HG02642 (cell line): ENCODE measurements at regions not wholly inside any gene's neighbourhood (a gene's known extent, or its start where the extent isn't known, plus 50 kb on each side); places are given as distances from the start of the nearest gene placed in this dataset.

ENCODE experiments used
- ATAC-seq: cut with Tn5 transposase; IDR thresholded peaks from one replicate; pipeline ENCODE4 v1.9.1; 2021; ENCODE audit warnings: mild to moderate bottlenecking; ENCODE audit not compliant: unreplicated experiment, poor library complexity

GRCh38 chr16:64579712-64580111 lies 542.2 kb downstream of the CDH11 start:
- ATAC-seq, result no peak

DNA sequence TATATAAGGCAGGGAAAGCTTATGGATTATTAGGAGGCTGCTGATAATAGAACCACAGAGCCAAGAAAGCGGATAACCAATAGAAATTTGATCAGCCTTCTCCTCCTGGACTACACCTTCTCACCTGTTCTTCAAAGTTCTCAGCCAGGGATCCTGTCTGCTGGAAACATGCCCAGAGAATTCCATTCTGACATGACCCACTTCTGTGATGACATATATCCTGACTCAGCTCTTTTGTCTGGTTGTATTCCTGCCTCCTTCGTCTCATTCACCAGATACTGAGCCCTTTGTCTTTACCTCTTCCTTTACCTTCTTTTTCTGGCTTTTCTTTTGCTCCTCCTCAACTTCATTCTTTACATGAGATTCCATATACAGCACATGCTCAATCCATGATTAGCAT lies 576.1 kb downstream of the CDH11 start:
- no peak for ATAC-seq

- no peak for ATAC-seq
Measured at GRCh38 chr16:64544859-64545258, 577.0 kb downstream of the CDH11 start.

GRCh38 chr16:64543441-64543840 lies 578.4 kb downstream of the CDH11 start:
- no peak for ATAC-seq

DNA sequence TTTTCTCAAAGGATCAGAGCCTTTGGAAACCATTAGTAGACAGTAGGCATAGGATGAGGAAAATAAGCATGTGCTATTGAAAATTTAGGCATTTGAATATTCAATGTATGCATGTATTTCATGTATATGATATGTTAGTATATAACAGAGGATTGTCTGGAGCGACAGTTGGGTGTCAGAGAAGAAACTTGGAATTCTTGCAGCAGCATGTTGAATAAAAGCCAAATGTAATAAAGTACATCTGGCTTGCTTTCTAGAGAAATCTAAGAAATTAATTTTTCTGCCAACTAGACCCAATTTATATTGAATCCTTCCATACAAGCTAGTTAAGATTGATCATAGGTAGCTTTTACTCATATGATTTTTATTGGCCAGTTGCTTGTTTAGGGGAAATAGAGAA lies 578.8 kb downstream of the CDH11 start:
- no peak for ATAC-seq

DNA sequence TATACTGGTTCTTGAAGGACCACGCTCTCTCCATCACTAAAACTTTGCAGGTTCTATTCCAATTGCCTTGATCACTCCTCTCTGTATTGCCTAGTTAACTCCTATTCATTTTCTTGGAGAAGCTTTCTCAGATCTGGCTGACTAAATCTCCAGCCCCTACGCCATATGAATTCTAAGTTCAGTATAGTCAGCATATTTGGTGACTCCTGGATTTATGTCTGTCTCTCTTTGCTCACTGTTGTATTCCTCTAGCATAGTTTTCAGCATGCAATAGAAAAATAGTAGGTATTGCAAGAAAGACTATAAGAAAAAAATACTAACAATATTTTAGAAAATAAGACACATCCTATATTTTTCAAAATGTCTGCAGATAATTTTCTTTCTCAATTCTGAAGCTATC lies 579.7 kb downstream of the CDH11 start:
- no peak for ATAC-seq

DNA sequence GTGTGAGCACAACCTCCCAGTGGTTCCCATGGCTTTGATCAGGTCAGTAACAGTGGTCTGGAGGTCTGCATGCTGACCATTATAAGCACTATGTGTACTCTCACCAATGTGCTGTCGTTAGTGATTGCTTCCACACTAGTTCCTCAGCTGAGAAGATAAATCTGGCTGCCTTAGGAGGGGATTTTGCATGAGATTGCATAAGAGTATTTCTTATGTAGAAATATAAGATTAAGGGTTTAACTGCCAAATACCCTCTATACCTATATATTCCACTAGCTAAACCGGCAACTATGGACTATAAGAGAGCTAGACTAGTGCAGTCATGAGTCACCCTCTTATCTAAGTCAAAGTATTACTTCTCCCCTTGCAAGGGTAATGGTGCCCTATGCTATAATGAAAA lies 580.2 kb downstream of the CDH11 start:
- ATAC-seq, result no peak

DNA sequence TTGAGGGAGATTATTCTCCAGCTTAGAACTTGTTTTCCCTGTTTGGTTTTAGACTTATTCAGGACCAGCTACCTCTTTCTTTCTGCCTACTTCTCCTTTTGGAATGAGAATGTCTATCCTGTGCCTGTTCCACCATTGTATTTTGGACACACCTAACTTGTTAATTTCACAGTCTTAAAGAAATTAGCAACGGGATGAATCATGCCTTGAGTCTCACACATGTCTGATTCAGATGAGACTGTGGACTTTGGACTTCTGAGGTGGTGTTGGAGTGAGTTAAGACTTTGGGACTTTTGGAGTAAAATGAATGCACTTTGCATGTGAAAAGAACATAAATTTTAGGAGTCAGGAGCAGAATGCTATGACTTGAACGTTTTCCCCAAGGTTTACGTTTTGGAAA lies 581.4 kb downstream of the CDH11 start:
- no peak for ATAC-seq

- no peak for ATAC-seq
Measured at GRCh38 chr16:64539811-64540371, 582.0 kb downstream of the CDH11 start.

GRCh38 chr16:64534180-64534780 lies 587.6 kb downstream of the CDH11 start:
- ATAC-seq, result no peak

DNA sequence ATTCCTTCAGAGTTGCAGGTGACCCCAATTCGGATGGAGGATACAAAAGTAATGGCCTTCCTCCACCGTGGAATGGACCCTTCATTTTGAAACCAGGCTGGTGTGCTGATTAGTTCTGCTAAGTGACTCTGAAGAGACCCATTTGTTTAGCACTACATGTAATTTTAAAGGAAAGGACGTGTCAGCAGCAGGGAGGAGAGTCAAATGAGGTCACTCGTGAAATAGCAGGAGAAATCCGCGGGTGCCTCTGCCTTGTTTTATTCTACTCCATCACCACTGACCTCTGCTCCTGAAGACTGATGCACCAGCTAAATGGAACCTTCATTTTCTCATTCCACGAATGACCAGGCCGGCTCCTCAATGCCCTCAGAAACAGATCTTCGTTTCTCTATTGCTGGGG lies 589.2 kb downstream of the CDH11 start:
- no peak for ATAC-seq

DNA sequence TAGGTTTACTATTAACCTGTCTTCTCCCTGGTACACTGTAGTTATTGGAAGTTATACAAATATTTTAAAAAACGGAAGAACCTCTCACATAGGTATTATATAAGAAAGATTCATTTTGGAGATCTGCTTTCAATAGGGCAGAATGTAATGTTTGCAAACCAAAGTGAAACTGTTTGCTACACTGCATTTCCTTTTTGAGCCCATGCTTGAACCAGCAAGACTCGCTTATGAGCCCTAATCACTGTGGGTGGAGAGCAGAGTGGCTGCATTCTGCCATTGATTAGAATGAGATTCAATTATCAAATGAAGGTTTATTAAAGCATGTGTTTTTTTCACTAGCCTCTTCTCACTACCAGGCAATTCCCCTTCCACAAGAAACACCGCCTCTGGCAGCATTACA lies 589.7 kb downstream of the CDH11 start:
- ATAC-seq, result no peak

DNA sequence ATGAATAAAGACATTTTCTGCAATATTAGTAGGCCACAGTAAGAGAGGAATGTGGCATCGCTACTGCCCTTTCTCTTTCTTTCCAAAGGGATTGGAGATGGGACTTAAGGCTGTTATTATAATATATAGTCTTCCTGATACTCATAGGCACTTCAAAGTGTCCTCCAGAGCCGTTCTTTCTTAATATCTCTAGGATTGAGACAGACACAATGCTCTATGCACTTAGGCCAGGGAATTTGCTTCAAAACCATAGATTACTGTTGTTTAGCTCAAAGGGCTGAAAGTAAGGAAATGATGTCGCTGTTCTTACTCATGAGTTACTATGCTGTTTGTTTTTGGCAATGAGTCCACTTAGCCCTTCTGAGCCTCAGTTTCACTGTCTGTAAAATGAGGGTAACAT lies 590.5 kb downstream of the CDH11 start:
- ATAC-seq, result no peak

- no peak for ATAC-seq
Measured at GRCh38 chr16:64522548-64522947, 599.3 kb downstream of the CDH11 start.

GRCh38 chr16:64513871-64514270 lies 608.0 kb downstream of the CDH11 start:
- ATAC-seq, result no peak

- ATAC-seq, result no peak
Measured at GRCh38 chr16:64507240-64508024, 614.4 kb downstream of the CDH11 start.

DNA sequence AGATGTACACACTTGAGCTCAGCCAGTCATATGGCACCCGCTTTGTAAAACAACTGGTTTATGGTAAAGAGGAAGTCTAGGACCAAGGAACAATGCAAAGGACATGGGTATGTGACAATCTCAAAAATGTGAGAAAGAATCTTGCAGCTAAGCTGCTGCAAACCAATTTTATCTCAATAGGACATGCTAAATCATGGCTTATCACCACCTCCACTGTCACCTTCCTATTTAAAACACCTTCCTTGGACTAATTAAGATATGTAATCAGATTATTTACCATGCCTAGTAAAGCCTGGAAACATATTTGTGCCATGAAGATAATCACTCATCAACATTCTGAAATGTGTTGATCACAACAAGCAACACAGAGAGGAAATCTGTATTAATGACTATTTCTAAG lies 622.7 kb downstream of the CDH11 start:
- no peak for ATAC-seq

GRCh38 chr16:64498363-64498762 lies 623.5 kb downstream of the CDH11 start:
- no peak for ATAC-seq

- no peak for ATAC-seq
Measured at GRCh38 chr16:64493709-64494108, 628.2 kb downstream of the CDH11 start.

- no peak for ATAC-seq
Measured at GRCh38 chr16:64489449-64489848, 632.4 kb downstream of the CDH11 start.

DNA sequence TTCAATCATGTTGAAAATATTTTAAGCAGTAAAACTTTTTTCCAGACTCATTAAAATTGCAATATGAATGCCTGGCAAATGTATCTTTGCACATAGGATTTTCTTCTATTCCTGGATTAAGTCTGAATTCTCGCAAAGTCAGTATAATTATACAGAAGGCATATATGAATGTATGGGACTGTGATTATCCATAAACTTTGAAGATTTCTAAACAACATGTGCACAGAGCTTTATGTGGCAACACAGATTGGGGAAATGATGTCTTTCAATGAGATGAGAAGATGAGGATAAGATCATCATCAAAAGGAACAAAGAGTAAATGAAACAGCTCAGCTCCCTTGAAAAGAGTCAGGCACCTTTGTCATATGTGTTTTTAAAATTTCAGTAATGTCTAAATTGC lies 635.3 kb downstream of the CDH11 start:
- no peak for ATAC-seq

DNA sequence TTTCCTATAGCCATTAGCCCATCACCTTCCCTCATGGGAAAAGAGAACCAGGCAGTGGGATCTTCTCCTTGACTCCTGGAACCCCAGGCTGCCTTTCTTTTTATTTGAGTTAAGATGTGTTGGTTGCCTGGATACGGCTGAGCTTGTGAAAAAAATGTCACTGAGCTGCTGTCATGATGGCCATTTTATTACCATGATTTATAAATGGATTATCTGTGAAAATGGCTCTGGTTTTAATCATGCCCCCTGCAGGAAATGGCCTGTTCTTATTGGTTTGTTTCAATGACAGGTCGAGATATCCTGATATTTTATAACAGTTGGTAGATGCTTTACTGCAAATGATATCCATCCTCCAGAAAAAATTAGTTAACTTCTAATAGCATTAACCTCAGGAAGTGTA lies 640.4 kb downstream of the CDH11 start:
- no peak for ATAC-seq
